GM18873 (cell line): ENCODE measurements at regions not wholly inside any gene's neighbourhood (a gene's known extent, or its start where the extent isn't known, plus 50 kb on each side); places are given as distances from the start of the nearest gene placed in this dataset.

Experiments used
- ATAC-seq: cut with Tn5 transposase; IDR thresholded peaks from one replicate; pipeline ENCODE4 v1.9.1; 2021; ENCODE audit warnings: mild to moderate bottlenecking, moderate library complexity, moderate number of reproducible peaks; ENCODE audit not compliant: unreplicated experiment, low FRiP score

- ATAC-seq, result no peak
These were observed 400.7 kb downstream of the PLA2G4A start for GRCh38 chr1:187229496-187229895.

DNA sequence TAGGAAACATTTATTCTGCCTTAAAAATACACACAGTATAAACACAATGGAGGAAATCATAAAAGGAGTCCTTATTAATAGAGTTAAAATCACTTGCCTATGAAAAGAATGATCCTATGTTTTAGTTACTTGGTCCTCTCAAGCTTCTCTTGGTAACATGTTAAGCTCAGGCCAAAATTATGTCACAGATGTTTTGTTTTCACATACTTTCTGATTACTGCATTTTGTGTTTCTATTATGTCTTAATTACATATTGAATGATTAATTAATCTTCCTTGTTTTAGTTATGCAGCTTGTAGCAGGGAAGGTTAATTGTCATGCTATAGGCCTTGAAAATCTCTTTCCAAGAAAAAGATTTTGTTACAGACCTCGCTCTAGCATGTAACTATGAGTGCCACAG is 406.0 kb downstream of the PLA2G4A start:
- no peak for ATAC-seq

DNA sequence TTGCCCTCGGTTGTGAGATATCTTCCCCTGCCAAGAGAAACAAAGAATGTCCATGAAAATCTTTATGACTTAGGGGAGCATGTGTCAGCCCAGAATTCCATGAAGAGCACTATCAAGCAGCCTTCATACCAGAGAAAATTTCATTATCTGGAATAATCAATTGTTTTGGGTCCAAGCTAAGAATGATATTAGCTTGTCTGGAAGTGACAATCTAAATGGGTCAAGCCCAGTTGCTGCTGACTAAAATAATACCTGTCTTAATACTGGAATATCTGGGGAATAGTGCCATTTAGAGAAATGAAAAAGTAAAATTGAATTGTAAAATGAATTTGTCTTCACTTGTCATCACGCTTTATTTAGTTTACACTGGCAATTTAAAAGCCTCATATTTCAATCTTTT is 407.4 kb downstream of the PLA2G4A start:
- no peak for ATAC-seq

GRCh38 chr1:187236676-187237075 is 407.9 kb downstream of the PLA2G4A start:
- no peak for ATAC-seq

- no peak for ATAC-seq
These were observed 408.8 kb downstream of the PLA2G4A start for GRCh38 chr1:187237542-187237941.

GRCh38 chr1:187241971-187242370 is 413.2 kb downstream of the PLA2G4A start:
- ATAC-seq, result no peak

DNA sequence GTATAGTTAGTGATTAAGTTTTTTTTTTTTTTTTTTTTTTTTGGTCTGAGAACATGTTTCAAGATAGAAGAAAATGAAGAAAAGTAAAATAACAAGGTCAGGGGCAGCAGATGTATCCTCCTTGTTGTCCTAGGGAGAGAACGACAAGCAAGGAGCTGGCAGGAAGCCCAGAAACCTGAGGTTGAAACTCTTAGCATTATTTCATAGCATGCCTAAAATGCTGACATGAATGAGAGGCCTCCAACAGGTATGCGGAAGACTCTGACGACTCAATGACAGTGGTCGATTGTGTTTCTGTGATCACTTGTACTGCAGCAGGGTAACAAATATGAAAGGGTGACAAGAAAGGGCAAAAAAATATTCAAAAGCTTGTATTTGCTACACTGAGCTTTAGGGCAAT is 415.9 kb downstream of the PLA2G4A start:
- no peak for ATAC-seq

DNA sequence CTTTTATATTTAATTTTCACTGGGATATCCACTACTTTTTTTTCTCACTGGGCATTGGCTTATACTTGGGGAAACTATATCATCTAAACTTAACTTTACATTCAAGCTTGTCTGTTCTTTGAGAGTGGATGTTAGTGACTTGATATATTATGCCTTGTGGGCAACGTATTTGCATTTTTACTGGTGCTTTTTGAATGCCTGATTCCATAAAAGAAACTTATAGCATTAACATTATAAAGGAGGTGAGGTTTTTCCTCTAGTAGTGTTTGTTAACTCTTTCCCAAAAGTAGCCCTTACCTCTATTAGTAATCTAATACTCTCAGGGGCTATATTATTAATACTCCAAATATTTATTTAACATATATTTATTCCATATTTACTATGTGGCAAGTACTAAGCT is 416.5 kb downstream of the PLA2G4A start:
- ATAC-seq, result no peak

DNA sequence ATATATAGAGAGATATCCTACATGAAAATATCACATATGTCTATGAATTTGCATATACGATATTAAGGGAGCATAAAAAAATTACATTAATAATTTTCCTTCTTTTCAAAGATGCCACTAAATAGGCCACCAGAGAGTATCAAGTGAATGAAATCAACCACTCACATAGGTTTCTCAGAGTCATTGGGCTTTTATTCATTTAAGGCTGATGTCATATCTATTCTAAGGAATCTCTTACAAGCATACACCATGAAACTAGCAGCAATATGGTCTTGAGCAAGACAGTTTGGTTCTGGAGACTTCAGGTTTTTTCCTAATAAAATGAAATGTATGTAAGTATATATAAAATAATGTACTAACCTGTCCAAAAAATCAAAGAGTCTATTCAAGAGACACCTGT is 420.4 kb downstream of the PLA2G4A start:
- no peak for ATAC-seq

- no peak for ATAC-seq
These were observed 424.2 kb downstream of the PLA2G4A start for GRCh38 chr1:187252923-187253322.

DNA sequence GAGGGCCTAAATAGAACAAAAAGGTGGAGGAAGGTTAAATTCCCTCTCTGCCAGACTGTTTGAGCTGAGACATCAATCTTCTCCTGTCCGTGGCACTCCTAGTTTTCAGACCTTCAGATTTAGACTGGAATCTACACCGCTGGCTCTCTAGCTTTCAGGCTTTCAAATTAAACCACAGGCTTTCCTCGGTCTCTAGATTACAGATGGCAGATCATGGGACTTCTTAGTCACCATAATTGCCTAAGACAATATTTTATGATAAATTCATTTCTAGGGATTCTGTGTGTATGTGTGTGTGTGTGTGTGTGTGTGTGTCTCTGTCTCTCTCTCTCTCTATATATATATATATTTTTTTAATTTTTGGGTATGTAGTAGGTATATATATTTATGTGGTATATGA is 428.7 kb downstream of the PLA2G4A start:
- no peak for ATAC-seq

DNA sequence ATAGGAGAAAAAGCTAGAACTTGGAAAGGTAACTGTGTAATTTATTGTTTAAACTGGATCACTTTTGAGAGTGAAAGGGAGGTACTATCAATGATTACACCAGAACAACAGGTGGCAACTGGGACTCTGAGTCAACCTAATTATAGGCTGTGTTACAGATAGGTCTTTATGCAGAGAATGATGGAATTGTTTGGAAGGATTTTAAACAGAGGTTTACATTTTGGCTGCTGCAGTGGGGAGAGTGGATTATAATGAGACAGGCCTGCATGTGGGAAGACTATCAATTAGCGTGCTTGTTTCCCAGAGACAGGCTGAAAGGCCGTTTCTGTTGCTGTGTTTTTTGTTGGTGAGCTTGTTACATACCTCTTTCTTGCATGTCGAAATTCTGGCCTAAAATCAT is 432.9 kb downstream of the PLA2G4A start:
- no peak for ATAC-seq

DNA sequence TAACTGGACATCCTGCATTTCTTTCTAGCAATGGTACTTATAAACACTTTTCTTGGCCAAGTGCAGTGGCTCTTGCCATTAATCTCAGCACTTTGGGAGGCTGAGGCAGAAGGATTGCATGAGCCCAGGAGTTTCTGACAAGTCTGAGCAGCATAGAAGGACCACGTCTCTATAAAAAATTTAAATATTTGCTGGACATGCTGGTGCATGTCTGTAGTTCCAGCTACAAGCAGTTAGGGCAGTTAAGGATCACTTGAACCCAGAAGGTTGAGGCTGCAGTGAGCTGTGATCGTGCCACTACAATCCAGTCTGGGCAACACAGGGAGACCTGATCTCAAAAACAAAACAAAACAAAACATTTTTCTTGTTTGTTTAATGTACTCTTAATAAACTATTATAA is 434.0 kb downstream of the PLA2G4A start:
- ATAC-seq, result no peak

GRCh38 chr1:187264995-187265602 is 436.4 kb downstream of the PLA2G4A start:
- ATAC-seq, result no peak

GRCh38 chr1:187266051-187266450 is 437.3 kb downstream of the PLA2G4A start:
- no peak for ATAC-seq

DNA sequence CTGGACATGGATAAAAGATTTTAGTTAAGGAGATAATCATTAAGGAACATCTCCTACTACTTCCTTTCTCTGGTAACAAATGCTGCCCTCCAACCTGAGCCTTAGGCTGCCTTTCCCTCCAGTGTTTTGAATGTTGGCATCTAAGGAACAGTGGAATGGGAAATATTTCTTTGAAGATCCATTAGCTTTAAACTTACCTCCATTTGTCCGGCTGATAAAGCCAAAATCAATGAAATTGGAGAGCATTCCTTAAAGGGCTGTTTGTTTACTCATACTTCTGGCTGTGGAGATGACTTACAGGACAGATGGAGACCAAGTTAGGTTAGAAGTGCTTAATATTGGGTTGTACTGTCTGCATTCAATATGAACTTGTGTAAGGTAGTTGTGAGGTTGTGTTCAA is 439.1 kb downstream of the PLA2G4A start:
- ATAC-seq, result no peak

- ATAC-seq, result no peak
These were observed 441.5 kb downstream of the PLA2G4A start for GRCh38 chr1:187270256-187270655.

DNA sequence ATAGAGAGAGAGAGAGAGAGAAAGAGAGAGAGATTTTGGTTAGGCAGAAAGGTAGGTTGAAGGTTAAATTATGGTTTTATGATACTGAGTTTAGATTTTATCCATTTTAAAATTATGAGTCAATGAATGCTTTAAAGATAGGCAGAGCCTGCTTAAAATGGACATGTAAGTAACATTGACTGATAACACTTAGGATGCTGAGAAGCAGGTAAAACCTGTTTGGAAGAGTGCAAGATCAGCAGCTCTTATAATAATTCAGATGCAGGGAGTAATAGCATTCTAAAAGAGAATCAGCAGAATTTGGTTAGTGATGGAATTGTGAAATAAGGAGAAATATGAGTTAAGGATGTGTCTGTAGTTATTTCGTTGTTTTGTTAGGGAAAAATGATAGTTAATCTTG is 446.6 kb downstream of the PLA2G4A start:
- no peak for ATAC-seq

GRCh38 chr1:187275985-187276575 is 447.3 kb downstream of the PLA2G4A start:
- ATAC-seq, result no peak

DNA sequence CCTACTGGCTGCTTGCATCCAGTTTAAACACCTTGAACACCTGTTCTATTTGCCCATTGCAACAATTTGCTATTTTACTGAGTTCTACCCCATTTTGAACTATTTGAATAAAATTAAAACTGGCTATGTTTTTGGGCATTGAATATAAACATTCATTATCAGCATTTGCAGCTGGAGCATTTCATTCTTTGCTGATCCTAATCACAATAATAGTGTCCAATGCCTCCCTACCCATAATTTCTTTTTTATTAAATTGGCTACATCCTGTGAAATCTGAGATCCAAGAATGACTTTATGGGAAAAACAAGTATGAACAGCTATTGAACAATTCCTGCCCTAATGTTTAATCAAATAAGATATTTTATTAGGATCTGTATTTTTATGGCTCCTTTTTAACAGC is 447.9 kb downstream of the PLA2G4A start:
- no peak for ATAC-seq

GRCh38 chr1:187280031-187280430 is 451.3 kb downstream of the PLA2G4A start:
- ATAC-seq, result no peak

DNA sequence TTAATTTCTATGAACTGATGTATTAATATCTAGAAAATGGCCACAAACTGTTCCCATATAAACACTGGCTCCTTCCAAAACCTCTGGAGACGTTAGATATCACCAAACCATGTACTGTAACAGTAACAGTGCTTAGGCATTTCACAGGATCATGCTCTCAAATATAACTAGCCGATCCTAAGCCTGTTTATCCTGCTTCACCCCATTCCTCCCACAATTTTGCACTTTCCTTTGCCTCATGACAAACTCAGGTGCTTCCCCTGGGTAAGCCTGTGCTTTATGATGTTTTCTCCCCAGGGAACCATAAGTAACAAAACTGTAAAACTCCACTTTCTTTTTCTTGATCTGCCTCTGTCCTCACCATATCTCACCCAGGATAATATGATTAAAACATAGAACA is 452.3 kb downstream of the PLA2G4A start:
- ATAC-seq, result no peak

DNA sequence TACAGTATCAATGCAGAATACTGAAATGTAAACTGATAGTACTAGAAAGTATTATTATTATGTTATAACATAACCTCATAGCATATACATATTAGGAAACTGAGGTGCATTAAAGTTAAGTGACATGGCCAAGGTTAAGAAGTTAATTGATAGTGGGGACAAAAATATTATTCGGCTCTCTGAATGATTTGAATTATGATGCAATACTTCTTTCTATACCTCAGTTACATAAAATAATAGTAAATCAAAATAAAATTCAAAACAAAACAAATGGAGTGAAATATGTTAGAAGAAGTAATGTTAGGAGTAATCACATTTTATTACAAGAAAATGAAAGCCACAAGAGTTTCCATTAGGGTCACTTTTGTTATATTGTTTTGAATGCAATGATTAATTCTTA is 455.2 kb downstream of the PLA2G4A start:
- no peak for ATAC-seq
